ENCODE measurements at regions not wholly inside any gene's neighbourhood (a gene's known extent, or its start where the extent isn't known, plus 50 kb on each side); places are given as distances from the start of the nearest gene placed in this dataset.

DNA sequence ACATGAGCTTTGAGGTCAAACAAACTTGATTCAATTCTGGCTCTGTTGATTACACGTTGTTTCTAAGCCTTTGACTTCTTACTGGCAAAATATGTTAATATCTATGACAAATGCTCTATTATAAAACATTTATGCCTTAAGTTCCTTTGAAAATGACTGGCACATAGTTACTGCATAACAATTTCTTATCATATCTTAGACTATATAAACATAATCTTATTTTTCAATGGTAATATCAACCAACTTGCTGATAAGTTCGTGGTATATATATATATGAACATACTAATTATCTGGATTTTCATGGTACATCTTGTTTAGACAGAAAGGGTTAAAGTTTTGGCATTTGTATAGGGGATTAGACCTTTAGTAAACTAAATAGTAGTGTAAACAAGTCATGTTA is 645.6 kb upstream of the ZNF804A start:
- TF ChIP-seq CTCF (IDR thresholded peaks at IDR 0.05), result no peak
- no peak for TF ChIP-seq POLR2A (IDR thresholded peaks at IDR 0.05)
- TF ChIP-seq POLR2AphosphoS5 (IDR thresholded peaks at IDR 0.05), result no peak
